Duodenal mucosa (tissue), 2 donors: ENCODE measurements at regions not wholly inside any gene's neighbourhood (a gene's known extent, or its start where the extent isn't known, plus 50 kb on each side); places are given as distances from the start of the nearest gene placed in this dataset.
"Not testable (repeated sequence)": the region's sequence is repeated elsewhere in the genome, so short reads cannot be mapped to it uniquely, and the experiment has no call there.

Source experiments
- H3K27ac ChIP-seq: one replicate; pipeline ENCODE4 v1.7.0; 2013; ENCODE audit warnings: low read depth, low read length
- H3K27me3 ChIP-seq, 2 donors: one replicate each; pipeline ENCODE4 v1.7.0; 2013; ENCODE audit warnings: low read length in 2 of 2, control low read depth in 1 of 2; ENCODE audit not compliant: insufficient read depth in 2 of 2, control insufficient read depth in 1 of 2
- H3K36me3 ChIP-seq, 2 donors: one replicate each; pipeline ENCODE4 v1.7.0; 2013; ENCODE audit warnings: low read length in 2 of 2, control low read depth in 1 of 2; ENCODE audit not compliant: insufficient read depth in 2 of 2, control insufficient read depth in 1 of 2
- H3K4me1 ChIP-seq, 2 donors: one replicate each; pipeline ENCODE4 v1.7.0; 2013; ENCODE audit warnings: low read length in 2 of 2, control low read depth in 1 of 2; ENCODE audit not compliant: insufficient read depth in 2 of 2, control insufficient read depth in 1 of 2
- H3K4me3 ChIP-seq, 2 donors: one replicate each; pipeline ENCODE4 v1.7.0; 2013; ENCODE audit warnings: low read length in 2 of 2, low read depth in 1 of 2
- H3K9ac ChIP-seq, 2 donors: one replicate each; pipeline ENCODE4 v1.7.0; 2013; ENCODE audit warnings: low read length in 2 of 2, low read depth in 1 of 2
- H3K9me3 ChIP-seq, 2 donors: one replicate each; pipeline ENCODE4 v1.7.0; 2013; ENCODE audit warnings: low read length in 2 of 2, control low read depth in 1 of 2; ENCODE audit not compliant: control insufficient read depth in 1 of 2

DNA sequence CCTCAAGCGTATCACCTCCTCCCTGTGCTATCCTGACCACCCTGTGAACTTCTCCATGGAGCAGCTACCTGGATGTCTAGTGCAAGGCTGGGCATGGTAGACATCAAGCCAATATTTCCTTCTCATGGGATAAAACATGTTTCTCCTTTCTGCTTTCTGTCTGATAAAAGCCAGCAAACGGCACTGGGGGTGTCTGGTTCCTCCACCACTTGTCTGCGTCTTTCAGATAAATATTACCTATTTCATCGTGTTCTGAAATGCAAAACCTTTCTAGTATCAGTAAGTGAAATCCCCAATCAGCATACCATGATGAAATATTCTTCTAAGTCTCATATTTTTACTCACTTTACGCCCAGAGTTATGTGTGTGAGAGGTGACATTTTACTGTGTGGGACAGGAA lies 340.2 kb downstream of the BCL2L11 start:
- not testable (repeated sequence) for H3K4me3 ChIP-seq, H3K27ac ChIP-seq, H3K36me3 ChIP-seq, H3K27me3 ChIP-seq, H3K4me1 ChIP-seq, H3K9me3 ChIP-seq, H3K9ac ChIP-seq

DNA sequence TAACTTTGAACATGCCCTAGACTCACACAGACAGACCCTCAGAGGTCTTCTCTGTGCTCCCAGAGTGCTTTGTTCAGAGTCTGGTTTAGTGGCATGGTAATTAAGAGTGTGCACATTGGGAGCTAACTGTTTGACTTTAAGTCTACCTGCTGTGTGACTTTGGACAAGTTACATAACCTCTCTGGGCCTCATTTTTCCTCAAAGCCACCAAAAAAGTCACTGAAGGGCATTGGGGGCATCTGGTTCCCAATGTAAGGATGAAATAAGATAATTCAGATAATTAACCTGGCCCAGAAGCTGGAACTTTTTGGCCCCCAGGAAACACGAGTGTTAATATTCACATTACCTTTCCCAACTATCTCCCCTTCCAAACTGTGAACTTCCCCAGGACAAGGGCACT lies 341.1 kb downstream of the BCL2L11 start:
- not testable (repeated sequence) for H3K4me1 ChIP-seq, H3K4me3 ChIP-seq, H3K9ac ChIP-seq, H3K27ac ChIP-seq, H3K9me3 ChIP-seq, H3K27me3 ChIP-seq, H3K36me3 ChIP-seq

DNA sequence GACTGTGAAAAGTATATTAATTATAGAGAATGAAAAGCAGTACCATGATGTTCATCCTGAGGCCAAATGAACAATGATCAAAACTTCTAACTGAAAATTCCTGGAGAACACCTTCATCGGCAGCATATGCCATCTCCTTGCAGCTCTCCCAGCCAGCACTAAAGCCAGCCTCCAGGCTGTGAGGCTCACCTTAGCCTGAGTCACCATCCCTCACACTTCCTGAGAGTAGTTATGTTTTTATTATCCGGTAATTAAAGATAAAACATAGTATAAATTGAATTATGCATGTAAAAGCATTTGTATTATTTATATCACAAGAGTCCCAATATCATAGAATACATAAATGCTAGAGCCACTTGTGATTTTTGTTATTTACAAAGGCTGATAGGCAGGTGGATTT lies 341.9 kb downstream of the BCL2L11 start:
- H3K4me3 ChIP-seq, H3K27ac ChIP-seq, H3K9me3 ChIP-seq, H3K36me3 ChIP-seq, H3K9ac ChIP-seq, H3K27me3 ChIP-seq, H3K4me1 ChIP-seq: not testable (repeated sequence)

DNA sequence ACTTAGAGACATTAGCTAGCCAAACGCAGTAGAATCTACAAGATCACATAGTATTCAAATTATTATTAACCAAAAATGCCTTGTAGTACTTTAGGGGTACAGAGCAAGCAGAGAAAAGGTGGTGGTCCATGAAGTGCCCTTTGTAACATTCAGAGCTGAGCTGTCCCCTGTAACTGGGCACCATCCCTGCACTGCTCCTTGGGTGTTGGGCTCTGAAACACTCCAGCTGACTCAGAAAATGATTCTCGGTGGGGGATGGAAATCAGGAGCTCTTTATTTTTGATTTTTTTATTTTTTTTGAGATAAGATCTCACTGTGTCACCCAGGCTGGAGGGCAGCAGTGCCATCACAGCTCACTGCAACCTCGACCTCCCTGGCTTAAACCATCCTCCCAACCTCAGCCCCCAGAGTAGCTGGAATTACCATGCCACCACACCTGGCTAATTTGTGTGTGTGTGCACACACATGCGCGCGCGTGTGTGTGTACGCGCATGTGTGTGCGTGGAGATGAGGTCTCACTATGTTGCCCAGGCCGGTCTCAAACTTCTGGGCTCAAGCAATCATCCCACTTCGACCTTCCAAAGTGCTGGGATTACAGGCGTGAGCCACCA lies 342.6 kb downstream of the BCL2L11 start:
- H3K27ac ChIP-seq = peak overlapping the region; percentile 50
- not testable (repeated sequence) for H3K27me3 ChIP-seq

DNA sequence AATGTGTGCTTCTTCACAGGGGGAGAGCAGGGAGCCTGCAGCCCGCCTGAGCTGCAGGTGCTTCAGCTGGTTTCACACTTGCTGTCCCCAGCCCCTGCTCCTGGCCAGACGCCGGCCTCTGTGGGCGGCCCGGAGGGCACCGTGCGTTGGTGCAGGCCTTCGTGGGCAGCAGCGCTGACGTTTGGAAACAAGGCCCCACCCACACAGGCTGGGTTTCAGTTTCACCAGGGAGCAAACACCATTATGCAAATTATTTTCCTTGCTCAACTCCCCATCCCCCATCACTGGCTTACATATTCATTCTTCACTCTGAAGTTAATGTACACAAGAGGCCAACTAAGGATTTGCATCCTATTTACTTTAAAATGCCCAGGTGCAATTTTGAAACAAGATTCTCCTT lies 343.2 kb downstream of the BCL2L11 start:
- not testable (repeated sequence) for H3K27ac ChIP-seq

More for the DNA sequence above, 342.6 kb downstream of the BCL2L11 start:
- H3K4me3 ChIP-seq, H3K9ac ChIP-seq, H3K9me3 ChIP-seq, H3K4me1 ChIP-seq, H3K36me3 ChIP-seq: not testable (repeated sequence)

DNA sequence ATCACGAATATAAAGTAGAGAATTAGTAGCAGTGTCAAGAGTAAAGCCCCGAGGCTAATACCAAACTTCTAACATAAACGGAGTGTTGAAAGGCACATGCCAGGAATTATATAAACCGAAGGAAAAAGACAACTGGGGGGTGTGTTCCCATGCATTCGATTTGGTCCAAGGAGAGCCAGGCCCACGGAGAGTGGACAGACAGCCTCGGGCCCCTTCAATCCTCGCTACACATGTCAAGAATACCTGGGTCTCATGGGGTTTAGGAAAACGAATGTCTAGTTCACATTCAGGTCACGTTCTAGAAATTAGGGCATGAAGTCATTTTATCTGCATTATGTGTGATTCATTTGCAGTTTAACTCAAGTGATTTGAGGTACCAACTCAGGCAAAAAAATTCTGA lies 343.7 kb downstream of the BCL2L11 start:
- not testable (repeated sequence) for H3K27ac ChIP-seq, H3K4me3 ChIP-seq, H3K9me3 ChIP-seq, H3K27me3 ChIP-seq, H3K9ac ChIP-seq, H3K4me1 ChIP-seq, H3K36me3 ChIP-seq

More for the DNA sequence above, 343.2 kb downstream of the BCL2L11 start:
- H3K4me3 ChIP-seq, H3K9ac ChIP-seq, H3K27me3 ChIP-seq, H3K4me1 ChIP-seq, H3K36me3 ChIP-seq, H3K9me3 ChIP-seq: not testable (repeated sequence)

DNA sequence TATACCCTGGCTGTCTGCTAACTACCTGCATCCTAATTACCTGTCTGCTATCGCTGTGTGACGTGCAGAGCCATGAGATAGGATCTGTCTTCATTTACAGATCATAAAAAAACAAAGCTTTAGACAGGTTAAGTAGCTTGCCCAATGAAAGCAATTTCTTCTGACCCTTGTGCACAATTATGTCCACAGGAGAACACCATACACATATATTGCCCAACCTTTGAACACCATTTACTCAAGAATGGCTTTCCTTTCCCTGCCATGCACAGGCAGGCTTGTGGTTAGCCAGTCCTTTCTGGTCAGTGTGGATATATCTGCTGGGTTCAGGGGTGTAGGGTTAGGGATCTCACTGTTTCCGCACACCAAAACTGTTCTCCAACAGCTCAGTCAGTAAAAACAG lies 344.8 kb downstream of the BCL2L11 start:
- H3K27me3 ChIP-seq, H3K36me3 ChIP-seq, H3K27ac ChIP-seq, H3K9me3 ChIP-seq, H3K9ac ChIP-seq, H3K4me3 ChIP-seq, H3K4me1 ChIP-seq: not testable (repeated sequence)

DNA sequence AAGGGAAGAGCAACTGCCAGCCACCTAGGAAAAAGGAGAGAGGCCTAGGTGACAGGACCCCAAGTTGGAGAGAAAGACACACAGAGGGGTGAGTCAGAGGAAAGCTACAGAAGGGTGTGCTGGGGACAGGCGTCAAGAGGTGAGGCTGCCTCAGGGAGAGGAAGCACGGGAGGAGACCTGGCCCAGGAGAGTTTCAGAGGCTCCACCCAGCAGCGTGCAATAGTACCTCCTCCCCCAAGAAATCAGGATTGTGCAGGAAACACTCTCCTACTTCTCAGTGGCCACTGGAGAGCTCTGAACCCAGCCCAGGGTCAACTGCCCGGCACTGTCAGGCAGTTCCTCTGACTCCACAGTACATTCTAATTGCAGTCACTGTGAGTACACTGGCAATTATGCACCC lies 346.0 kb downstream of the BCL2L11 start:
- not testable (repeated sequence) for H3K9me3 ChIP-seq, H3K9ac ChIP-seq, H3K27me3 ChIP-seq, H3K4me1 ChIP-seq, H3K27ac ChIP-seq, H3K4me3 ChIP-seq, H3K36me3 ChIP-seq

DNA sequence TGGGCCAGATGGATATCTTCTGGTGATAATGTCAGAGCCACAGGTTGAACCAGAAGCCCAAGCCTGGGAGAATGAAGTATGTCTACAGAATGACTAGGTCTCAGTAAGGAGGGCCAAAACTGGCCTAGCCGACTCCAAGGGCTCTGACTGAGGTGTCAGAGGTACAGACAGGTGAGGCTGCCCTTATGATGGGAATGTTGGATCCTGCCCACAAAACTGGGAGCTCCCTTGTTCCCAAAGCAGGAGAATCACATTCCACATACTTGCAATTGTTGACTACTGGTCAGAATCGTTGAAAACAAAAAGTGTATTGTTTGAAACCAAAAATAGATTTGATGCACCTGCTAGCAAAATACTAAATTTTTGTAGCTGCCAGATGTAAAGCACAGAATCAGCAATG lies 350.2 kb downstream of the BCL2L11 start:
- H3K4me3 ChIP-seq, H3K9ac ChIP-seq, H3K27ac ChIP-seq, H3K36me3 ChIP-seq, H3K4me1 ChIP-seq, H3K27me3 ChIP-seq, H3K9me3 ChIP-seq: not testable (repeated sequence)

DNA sequence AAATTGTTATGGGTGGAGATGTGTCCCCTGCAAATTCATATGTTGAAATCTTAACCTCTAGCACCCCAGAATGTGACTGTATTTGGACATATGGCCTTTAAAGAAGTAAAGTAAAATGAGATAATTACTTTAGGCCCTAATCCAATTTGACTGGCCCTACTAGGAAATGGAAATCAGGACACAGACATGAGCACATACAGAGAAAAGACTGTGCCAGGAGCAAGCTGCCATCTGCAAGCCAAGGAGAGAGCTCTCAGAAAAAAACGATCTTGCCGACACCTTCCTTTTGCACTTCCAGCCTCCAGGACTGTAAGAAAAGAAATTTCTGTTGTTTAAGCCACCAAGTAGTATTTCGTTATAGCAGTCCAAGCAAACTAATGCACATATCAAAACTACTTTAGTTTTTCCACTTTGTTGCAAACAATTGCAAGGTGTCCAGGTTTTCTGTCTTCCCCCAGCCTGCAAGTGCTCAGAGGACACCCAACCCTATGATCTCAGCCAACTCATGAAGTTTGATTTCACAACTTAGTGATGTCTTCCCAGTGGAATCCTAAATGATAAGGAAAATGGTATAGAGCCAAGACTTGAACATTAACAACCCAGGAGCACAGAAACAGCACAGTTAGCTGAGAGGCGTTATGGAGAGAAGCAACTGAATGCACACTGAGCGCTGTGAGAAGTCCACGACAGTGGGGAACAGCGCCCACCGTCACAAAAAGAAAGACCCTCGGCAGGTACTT lies 351.2 kb downstream of the BCL2L11 start:
- not testable (repeated sequence) for H3K9ac ChIP-seq, H3K9me3 ChIP-seq, H3K36me3 ChIP-seq, H3K4me3 ChIP-seq, H3K4me1 ChIP-seq, H3K27me3 ChIP-seq, H3K27ac ChIP-seq
